ENCODE measurements at regions not wholly inside any gene's neighbourhood (a gene's known extent, or its start where the extent isn't known, plus 50 kb on each side); places are given as distances from the start of the nearest gene placed in this dataset.

DNA sequence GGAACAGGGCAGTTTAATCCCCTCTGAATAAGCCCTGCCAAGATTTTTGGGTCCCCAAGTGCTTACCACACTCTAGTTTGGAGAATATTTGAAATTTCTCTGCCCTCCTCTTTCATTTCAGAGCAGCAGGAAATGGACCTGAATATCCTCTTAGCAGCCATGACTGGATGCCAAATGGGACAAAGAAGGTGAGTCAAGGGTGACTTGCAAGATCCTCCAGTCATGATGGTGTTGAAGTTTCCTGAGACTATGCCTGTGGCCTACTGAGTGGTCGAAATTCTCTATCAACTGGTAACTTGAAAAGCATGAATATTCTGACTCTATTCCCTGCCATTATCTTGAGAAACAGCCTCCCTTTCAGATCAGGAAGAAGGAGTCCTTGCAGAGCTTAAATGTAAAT lies 1674.7 kb upstream of the SEL1L start:
- H3K4me1 ChIP-seq (replicated peaks in 1 of 2): no peaks in the 10 kb centered on the region
- H3K27ac ChIP-seq: no peak overlapping the region
- no peaks in the 10 kb centered on the region for H3K27me3 ChIP-seq
- DNase-seq: no peak
- no peaks in the 10 kb centered on the region for H3K9me3 ChIP-seq (replicated peaks in 1 of 3)
- H3K36me3 ChIP-seq (replicated peaks in 1 of 2): no peaks in the 10 kb centered on the region
- intact Hi-C loops (cut with DNase I): no loop called here
- H3K4me3 ChIP-seq: no peak overlapping the region
- TF ChIP-seq, protein P1, sequence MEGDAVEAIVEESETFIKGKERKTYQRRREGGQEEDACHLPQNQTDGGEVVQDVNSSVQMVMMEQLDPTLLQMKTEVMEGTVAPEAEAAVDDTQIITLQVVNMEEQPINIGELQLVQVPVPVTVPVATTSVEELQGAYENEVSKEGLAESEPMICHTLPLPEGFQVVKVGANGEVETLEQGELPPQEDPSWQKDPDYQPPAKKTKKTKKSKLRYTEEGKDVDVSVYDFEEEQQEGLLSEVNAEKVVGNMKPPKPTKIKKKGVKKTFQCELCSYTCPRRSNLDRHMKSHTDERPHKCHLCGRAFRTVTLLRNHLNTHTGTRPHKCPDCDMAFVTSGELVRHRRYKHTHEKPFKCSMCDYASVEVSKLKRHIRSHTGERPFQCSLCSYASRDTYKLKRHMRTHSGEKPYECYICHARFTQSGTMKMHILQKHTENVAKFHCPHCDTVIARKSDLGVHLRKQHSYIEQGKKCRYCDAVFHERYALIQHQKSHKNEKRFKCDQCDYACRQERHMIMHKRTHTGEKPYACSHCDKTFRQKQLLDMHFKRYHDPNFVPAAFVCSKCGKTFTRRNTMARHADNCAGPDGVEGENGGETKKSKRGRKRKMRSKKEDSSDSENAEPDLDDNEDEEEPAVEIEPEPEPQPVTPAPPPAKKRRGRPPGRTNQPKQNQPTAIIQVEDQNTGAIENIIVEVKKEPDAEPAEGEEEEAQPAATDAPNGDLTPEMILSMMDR (IDR thresholded peaks at IDR 0.05): no peak
- no peak for TF ChIP-seq POLR2A (IDR thresholded peaks at IDR 0.05)
- 48 to 76% (median 64%) methylated on average over 1 of the region's 1 CpG for WGBS, 4 donors

DNA sequence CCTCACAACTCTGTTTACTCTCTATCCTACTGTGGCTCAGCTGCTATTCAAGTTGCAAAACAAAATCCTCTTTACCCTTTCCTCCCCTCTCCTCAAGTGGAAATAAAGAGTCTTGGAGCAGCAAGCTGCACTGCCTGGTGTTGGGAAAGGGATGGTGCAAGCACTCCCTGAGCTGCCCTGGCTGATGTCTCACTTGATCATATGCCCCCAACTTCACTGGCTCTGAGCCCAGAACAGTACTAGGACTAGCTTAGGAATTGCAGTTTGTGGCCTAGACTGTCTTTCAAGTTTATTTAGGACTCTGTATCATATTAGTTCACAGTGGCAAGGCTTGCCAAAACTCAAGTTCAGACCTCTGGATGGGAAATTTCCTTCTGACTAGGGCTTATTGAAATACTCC lies 1683.8 kb upstream of the SEL1L start:
- H3K27me3 ChIP-seq: no peaks in the 10 kb centered on the region
- intact Hi-C loops (cut with DNase I): no loop called here

GRCh38 chr14:83247924-83248639 lies 1714.4 kb upstream of the SEL1L start:
- TF ChIP-seq POLR2A (IDR thresholded peaks at IDR 0.05): no peak
- TF ChIP-seq, protein P1 (IDR thresholded peaks at IDR 0.05): no peak
- 77 to 87% (median 81%) methylated on average over 5 of the region's 5 CpGs for WGBS, 4 donors
- Histone ChIP-seq H3K36me3 (replicated peaks in 1 of 2) (no peaks in the 10 kb centered on the region), H3K27me3 (no peaks in the 10 kb centered on the region), H3K9me3 (replicated peaks in 1 of 3) (no peaks in the 10 kb centered on the region), H3K27ac (no peak overlapping the region), H3K4me1 (replicated peaks in 1 of 2) (no peaks in the 10 kb centered on the region), H3K4me3 (no peak overlapping the region)
- no peak for DNase-seq
- intact Hi-C loops (cut with DNase I): no loop called here

More for the DNA sequence above, 1683.8 kb upstream of the SEL1L start:
- TF ChIP-seq POLR2A (IDR thresholded peaks at IDR 0.05): no peak
- TF ChIP-seq, protein P1 (IDR thresholded peaks at IDR 0.05): no peak
- H3K4me3 ChIP-seq: no peak overlapping the region
- no peaks in the 10 kb centered on the region for H3K4me1 ChIP-seq (replicated peaks in 1 of 2)
- H3K9me3 ChIP-seq (replicated peaks in 1 of 3): peaks cover 0 to 7% (median 0%) of the 10 kb centered on the region in 3 donors
- peak in 2 of 7 donors; percentile 3 to 15 for DNase-seq
- H3K27ac ChIP-seq: no peak overlapping the region
- no peaks in the 10 kb centered on the region for H3K36me3 ChIP-seq (replicated peaks in 1 of 2)

- 81 to 92% (median 89%) methylated on average over 2 of the region's 2 CpGs for WGBS, 4 donors
- no peak overlapping the region for H3K27ac ChIP-seq
These were observed 1717.7 kb upstream of the SEL1L start for GRCh38 chr14:83251402-83251801.

More at GRCh38 chr14:83251402-83251801, 1717.7 kb upstream of the SEL1L start:
- Histone ChIP-seq H3K36me3 (replicated peaks in 1 of 2) (no peaks in the 10 kb centered on the region), H3K9me3 (replicated peaks in 1 of 3) (no peaks in the 10 kb centered on the region), H3K4me1 (replicated peaks in 1 of 2) (peaks cover 0 to 1% of the 10 kb centered on the region in 2 donors), H3K27me3 (no peaks in the 10 kb centered on the region), H3K4me3 (no peak overlapping the region)
- no peak for DNase-seq
- intact Hi-C loops (cut with DNase I): no loop called here
- TF ChIP-seq, protein P1 (IDR thresholded peaks at IDR 0.05): no peak
